ENCODE measurements at regions not wholly inside any gene's neighbourhood (a gene's known extent, or its start where the extent isn't known, plus 50 kb on each side); places are given as distances from the start of the nearest gene placed in this dataset.

DNA sequence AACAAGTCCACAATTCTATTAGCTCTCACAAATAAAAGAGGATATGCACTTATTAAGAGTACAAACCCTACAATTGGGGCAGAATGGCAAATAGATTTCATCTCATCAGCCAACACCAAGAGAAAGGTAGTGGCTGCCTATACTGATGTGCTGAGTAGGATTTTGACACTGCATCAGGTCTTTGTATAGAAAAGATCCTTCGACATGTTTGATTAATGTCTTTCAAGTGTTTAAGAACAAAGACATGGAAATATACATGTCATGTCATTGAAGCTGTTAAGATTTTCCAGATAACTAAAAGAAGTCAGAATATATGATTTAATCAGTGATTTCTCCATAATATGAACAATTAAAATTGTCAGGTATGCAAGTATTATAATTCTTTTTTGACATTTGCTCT is 238.7 kb upstream of the GRAMD2B start:
- no peaks in the 10 kb centered on the region for H3K9me3 ChIP-seq (ENCODE audit: control insufficient read depth, insufficient read depth, low read length)
- DNase-seq (ENCODE audit: low read depth, low spot score) = no peak
- H3K36me3 ChIP-seq (ENCODE audit: control insufficient read depth, insufficient read depth, low read length) = no peaks in the 10 kb centered on the region
- WGBS (ENCODE audit: insufficient coverage, insufficient read length) = no CpG with 5 or more reads among the region's 1 CpG
- no peak overlapping the region for H3K27ac ChIP-seq (ENCODE audit: low read length)
- H3K27me3 ChIP-seq (ENCODE audit: control insufficient read depth, insufficient read depth, low read length) = no peaks in the 10 kb centered on the region
- no peaks in the 10 kb centered on the region for H3K4me1 ChIP-seq (ENCODE audit: control insufficient read depth, insufficient read depth, low read length)
- no peak overlapping the region for H3K4me3 ChIP-seq (ENCODE audit: low read length)

DNA sequence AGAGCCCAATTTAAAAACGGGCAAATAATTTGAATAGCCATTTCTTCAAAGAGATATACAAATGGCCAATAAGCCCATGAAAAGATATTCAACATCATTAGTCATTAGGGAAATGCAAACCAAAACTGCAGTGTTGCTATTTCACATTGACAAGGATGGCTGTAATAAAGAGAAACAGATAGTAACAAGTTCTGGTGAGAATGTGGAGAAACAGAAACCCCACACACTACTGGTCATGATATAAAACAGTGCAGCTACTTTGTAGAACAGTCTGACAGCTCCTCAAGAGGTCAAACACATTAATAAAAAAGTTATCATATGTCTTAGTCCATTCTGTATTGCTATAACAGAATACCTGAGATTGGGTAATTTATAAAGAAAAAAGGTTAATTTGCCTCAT is 237.0 kb upstream of the GRAMD2B start:
- H3K4me3 ChIP-seq (ENCODE audit: low read length) = no peak overlapping the region
- no peaks in the 10 kb centered on the region for H3K4me1 ChIP-seq (ENCODE audit: control insufficient read depth, insufficient read depth, low read length)
- no peaks in the 10 kb centered on the region for H3K9me3 ChIP-seq (ENCODE audit: control insufficient read depth, insufficient read depth, low read length)
- no peaks in the 10 kb centered on the region for H3K36me3 ChIP-seq (ENCODE audit: control insufficient read depth, insufficient read depth, low read length)
- no peak overlapping the region for H3K27ac ChIP-seq (ENCODE audit: low read length)
- no CpG with 5 or more reads among the region's 1 CpG for WGBS (ENCODE audit: insufficient coverage, insufficient read length)
- no peaks in the 10 kb centered on the region for H3K27me3 ChIP-seq (ENCODE audit: control insufficient read depth, insufficient read depth, low read length)
- no peak for DNase-seq (ENCODE audit: low read depth, low spot score)

- no peak overlapping the region for H3K27ac ChIP-seq (ENCODE audit: low read length)
- no peak for DNase-seq (ENCODE audit: low read depth, low spot score)
- no CpG with 5 or more reads among the region's 2 CpGs for WGBS (ENCODE audit: insufficient coverage, insufficient read length)
Measured at GRCh38 chr5:126188804-126189203, 234.4 kb upstream of the GRAMD2B start.

GRCh38 chr5:126189231-126189630 is 234.0 kb upstream of the GRAMD2B start:
- no peaks in the 10 kb centered on the region for H3K4me1 ChIP-seq (ENCODE audit: control insufficient read depth, insufficient read depth, low read length)
- H3K4me3 ChIP-seq (ENCODE audit: low read length) = no peak overlapping the region
- H3K27me3 ChIP-seq (ENCODE audit: control insufficient read depth, insufficient read depth, low read length) = no peaks in the 10 kb centered on the region
- H3K36me3 ChIP-seq (ENCODE audit: control insufficient read depth, insufficient read depth, low read length) = no peaks in the 10 kb centered on the region
- H3K9me3 ChIP-seq (ENCODE audit: control insufficient read depth, insufficient read depth, low read length) = no peaks in the 10 kb centered on the region
- DNase-seq (ENCODE audit: low read depth, low spot score) = no peak
- H3K27ac ChIP-seq (ENCODE audit: low read length) = no peak overlapping the region
- no CpG with 5 or more reads among the region's 5 CpGs for WGBS (ENCODE audit: insufficient coverage, insufficient read length)

More at GRCh38 chr5:126188804-126189203, 234.4 kb upstream of the GRAMD2B start:
- H3K4me3 ChIP-seq (ENCODE audit: low read length) = no peak overlapping the region
- H3K4me1 ChIP-seq (ENCODE audit: control insufficient read depth, insufficient read depth, low read length) = no peaks in the 10 kb centered on the region
- no peaks in the 10 kb centered on the region for H3K36me3 ChIP-seq (ENCODE audit: control insufficient read depth, insufficient read depth, low read length)
- no peaks in the 10 kb centered on the region for H3K27me3 ChIP-seq (ENCODE audit: control insufficient read depth, insufficient read depth, low read length)
- H3K9me3 ChIP-seq (ENCODE audit: control insufficient read depth, insufficient read depth, low read length) = no peaks in the 10 kb centered on the region

GRCh38 chr5:126189862-126190261 is 233.3 kb upstream of the GRAMD2B start:
- Histone ChIP-seq H3K4me3 (ENCODE audit: low read length) (no peak overlapping the region), H3K27ac (ENCODE audit: low read length) (no peak overlapping the region), H3K36me3 (ENCODE audit: control insufficient read depth, insufficient read depth, low read length) (no peaks in the 10 kb centered on the region), H3K27me3 (ENCODE audit: control insufficient read depth, insufficient read depth, low read length) (no peaks in the 10 kb centered on the region), H3K4me1 (ENCODE audit: control insufficient read depth, insufficient read depth, low read length) (no peaks in the 10 kb centered on the region), H3K9me3 (ENCODE audit: control insufficient read depth, insufficient read depth, low read length) (no peaks in the 10 kb centered on the region)
- no CpG with 5 or more reads among the region's 4 CpGs for WGBS (ENCODE audit: insufficient coverage, insufficient read length)
- DNase-seq (ENCODE audit: low read depth, low spot score) = peak; percentile 25

- no CpG with 5 or more reads among the region's 4 CpGs for WGBS (ENCODE audit: insufficient coverage, insufficient read length)
- no peak for DNase-seq (ENCODE audit: low read depth, low spot score)
- H3K9me3 ChIP-seq (ENCODE audit: control insufficient read depth, insufficient read depth, low read length) = no peaks in the 10 kb centered on the region
- H3K27ac ChIP-seq (ENCODE audit: low read length) = no peak overlapping the region
- H3K27me3 ChIP-seq (ENCODE audit: control insufficient read depth, insufficient read depth, low read length) = no peaks in the 10 kb centered on the region
- H3K4me3 ChIP-seq (ENCODE audit: low read length) = no peak overlapping the region
- H3K4me1 ChIP-seq (ENCODE audit: control insufficient read depth, insufficient read depth, low read length) = no peaks in the 10 kb centered on the region
- H3K36me3 ChIP-seq (ENCODE audit: control insufficient read depth, insufficient read depth, low read length) = no peaks in the 10 kb centered on the region
Measured at GRCh38 chr5:126192226-126192625, 231.0 kb upstream of the GRAMD2B start.

DNA sequence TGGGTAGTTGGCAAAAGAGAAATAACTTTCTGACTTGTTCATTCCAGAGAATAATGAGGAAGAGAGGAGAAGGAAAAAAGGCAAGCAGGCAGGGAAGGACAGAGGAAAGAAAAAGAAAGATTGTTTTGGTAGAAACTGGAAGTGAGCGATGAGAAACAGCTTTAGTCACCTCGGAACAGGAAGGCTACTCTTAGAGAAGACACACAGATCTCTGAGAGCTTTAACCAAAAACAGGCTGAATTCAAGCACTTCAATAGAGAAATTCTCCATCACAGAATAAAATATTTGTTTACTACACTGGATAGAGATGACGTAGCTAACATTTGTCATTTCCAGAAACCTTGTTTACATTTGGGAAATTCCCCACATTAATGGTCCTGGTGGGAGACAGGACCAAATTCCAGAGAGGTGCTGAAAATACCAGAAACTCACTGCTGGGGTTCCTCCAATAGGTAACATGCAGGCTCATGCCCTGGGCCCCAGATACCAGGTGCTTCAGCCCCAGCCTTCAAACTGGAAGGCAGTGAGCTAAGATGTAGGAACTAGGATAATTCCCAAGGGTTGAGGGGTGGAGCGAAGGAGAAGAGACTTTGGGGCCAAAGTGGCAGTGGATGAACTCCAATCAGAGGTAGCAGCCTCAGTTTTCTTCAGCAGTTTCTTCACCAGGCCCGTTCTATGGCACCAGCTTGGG is 227.7 kb upstream of the GRAMD2B start:
- no CpG with 5 or more reads among the region's 5 CpGs for WGBS (ENCODE audit: insufficient coverage, insufficient read length)
- Histone ChIP-seq H3K27me3 (ENCODE audit: control insufficient read depth, insufficient read depth, low read length) (no peaks in the 10 kb centered on the region), H3K9me3 (ENCODE audit: control insufficient read depth, insufficient read depth, low read length) (no peaks in the 10 kb centered on the region), H3K27ac (ENCODE audit: low read length) (no peak overlapping the region), H3K4me3 (ENCODE audit: low read length) (no peak overlapping the region), H3K4me1 (ENCODE audit: control insufficient read depth, insufficient read depth, low read length) (no peaks in the 10 kb centered on the region), H3K36me3 (ENCODE audit: control insufficient read depth, insufficient read depth, low read length) (no peaks in the 10 kb centered on the region)
- DNase-seq (ENCODE audit: low read depth, low spot score) = no peak

- Histone ChIP-seq H3K36me3 (ENCODE audit: control insufficient read depth, insufficient read depth, low read length) (no peaks in the 10 kb centered on the region), H3K9me3 (ENCODE audit: control insufficient read depth, insufficient read depth, low read length) (no peaks in the 10 kb centered on the region), H3K4me3 (ENCODE audit: low read length) (no peak overlapping the region), H3K27me3 (ENCODE audit: control insufficient read depth, insufficient read depth, low read length) (no peaks in the 10 kb centered on the region), H3K4me1 (ENCODE audit: control insufficient read depth, insufficient read depth, low read length) (no peaks in the 10 kb centered on the region), H3K27ac (ENCODE audit: low read length) (no peak overlapping the region)
- DNase-seq (ENCODE audit: low read depth, low spot score) = no peak
- WGBS (ENCODE audit: insufficient coverage, insufficient read length) = no CpG with 5 or more reads among the region's 2 CpGs
Measured at GRCh38 chr5:126198531-126198930, 224.7 kb upstream of the GRAMD2B start.

- H3K27me3 ChIP-seq (ENCODE audit: control insufficient read depth, insufficient read depth, low read length) = no peaks in the 10 kb centered on the region
- no peaks in the 10 kb centered on the region for H3K36me3 ChIP-seq (ENCODE audit: control insufficient read depth, insufficient read depth, low read length)
- DNase-seq (ENCODE audit: low read depth, low spot score) = no peak
- no peaks in the 10 kb centered on the region for H3K9me3 ChIP-seq (ENCODE audit: control insufficient read depth, insufficient read depth, low read length)
- no peak overlapping the region for H3K27ac ChIP-seq (ENCODE audit: low read length)
- no peaks in the 10 kb centered on the region for H3K4me1 ChIP-seq (ENCODE audit: control insufficient read depth, insufficient read depth, low read length)
- no CpG with 5 or more reads among the region's 4 CpGs for WGBS (ENCODE audit: insufficient coverage, insufficient read length)
- H3K4me3 ChIP-seq (ENCODE audit: low read length) = no peak overlapping the region
Measured at GRCh38 chr5:126199467-126199866, 223.7 kb upstream of the GRAMD2B start.

- no peak for DNase-seq (ENCODE audit: low read depth, low spot score)
- Histone ChIP-seq H3K27ac (ENCODE audit: low read length) (no peak overlapping the region), H3K9me3 (ENCODE audit: control insufficient read depth, insufficient read depth, low read length) (no peaks in the 10 kb centered on the region), H3K27me3 (ENCODE audit: control insufficient read depth, insufficient read depth, low read length) (no peaks in the 10 kb centered on the region), H3K36me3 (ENCODE audit: control insufficient read depth, insufficient read depth, low read length) (no peaks in the 10 kb centered on the region), H3K4me3 (ENCODE audit: low read length) (no peak overlapping the region), H3K4me1 (ENCODE audit: control insufficient read depth, insufficient read depth, low read length) (no peaks in the 10 kb centered on the region)
- WGBS (ENCODE audit: insufficient coverage, insufficient read length) = no CpG with 5 or more reads among the region's 4 CpGs
Measured at GRCh38 chr5:126208691-126209090, 214.5 kb upstream of the GRAMD2B start.

- no CpG with 5 or more reads among the region's 6 CpGs for WGBS (ENCODE audit: insufficient coverage, insufficient read length)
- no peak for DNase-seq (ENCODE audit: low read depth, low spot score)
Measured at GRCh38 chr5:126210955-126211354, 212.3 kb upstream of the GRAMD2B start.

More at GRCh38 chr5:126210955-126211354, 212.3 kb upstream of the GRAMD2B start:
- no peaks in the 10 kb centered on the region for H3K4me1 ChIP-seq (ENCODE audit: control insufficient read depth, insufficient read depth, low read length)
- no peaks in the 10 kb centered on the region for H3K27me3 ChIP-seq (ENCODE audit: control insufficient read depth, insufficient read depth, low read length)
- no peak overlapping the region for H3K27ac ChIP-seq (ENCODE audit: low read length)
- no peaks in the 10 kb centered on the region for H3K9me3 ChIP-seq (ENCODE audit: control insufficient read depth, insufficient read depth, low read length)
- H3K4me3 ChIP-seq (ENCODE audit: low read length) = no peak overlapping the region
- no peaks in the 10 kb centered on the region for H3K36me3 ChIP-seq (ENCODE audit: control insufficient read depth, insufficient read depth, low read length)
